HCT116 (cell line): ENCODE measurements at regions not wholly inside any gene's neighbourhood (a gene's known extent, or its start where the extent isn't known, plus 50 kb on each side); places are given as distances from the start of the nearest gene placed in this dataset.

Experiments
- ATAC-seq: fragments of 200-7000 bp; cut with Tn5 transposase; 2 replicates; pipeline ENCODE4 v1.9.1; 2020; ENCODE audit warnings: mild to moderate bottlenecking, moderate library complexity
- BruUV-seq: library from RNA; stranded (reverse); fragments of 400-500 nt; replicated peaks from 2 replicates; lab custom pipeline; 2021; lab: Mats Ljungman, UMichigan
- CTCF ChIA-PET: fragments of 300-600 bp; sonication (Branson Sonifier 250); formaldehyde crosslinking; loops from one replicate; lab custom pipeline; 2021; ENCODE audit warnings: antibody characterized with exemption; lab: Charles Lee
- POLR2A ChIA-PET: fragments of 300-600, 350-600 bp; sonication (Branson Sonifier 250); formaldehyde crosslinking; loops from one replicate; lab custom pipeline; 2021; ENCODE audit warnings: antibody characterized with exemption; lab: Charles Lee
- RAD21 ChIA-PET, 2 experiments: fragments of 300-600 bp; sonication (Branson Sonifier 250); formaldehyde crosslinking; loops; one replicate each; lab custom pipeline; 2023; ENCODE audit warnings: low total read pairs in 2 of 2; ENCODE audit not compliant: uncharacterized antibody in 2 of 2, unreplicated experiment in 2 of 2, low non-redundant PET in 1 of 2; lab: Charles Lee
- DNase-seq: peaks from one replicate; pipeline ENCODE4 v3.0.0-alpha.2; 2010; ENCODE audit warnings: low read depth, low spot score
- H2AFZ ChIP-seq: fragments of 200-600 bp; shearing (Covaris generic), sonication (generic); 2 replicates; pipeline ENCODE4 v1.6.1; 2017; ENCODE audit warnings: low read depth, mixed run types, mixed read lengths, antibody characterized with exemption, low read length; ENCODE audit not compliant: poor library complexity, severe bottlenecking
- H3K27ac ChIP-seq: 2 replicates; pipeline ENCODE4 v1.5.1; 2012; ENCODE audit warnings: low read depth, low read length
- H3K27me3 ChIP-seq: fragments of 200-600 bp; sonication (generic); 2 replicates; pipeline ENCODE4 v1.6.1; 2016; ENCODE audit warnings: mixed run types, low read length, mixed read lengths; ENCODE audit not compliant: insufficient read depth
- H3K36me3 ChIP-seq, 2 experiments: fragments of 200-500 bp in 1 of 2; fragments of 200-600 bp in 1 of 2; sonication (Bioruptor generic) in 1 of 2; sonication (generic) in 1 of 2; 2 replicates each; pipeline versions ENCODE4 v1.5.1 to v1.6.1; 2014 to 2016; ENCODE audit warnings: low read length in 2 of 2, inconsistent platforms in 1 of 2, mixed read lengths in 1 of 2, mixed run types in 1 of 2; ENCODE audit not compliant: insufficient read depth in 2 of 2, control insufficient read depth in 1 of 2
- H3K4me1 ChIP-seq, 2 experiments: fragments of 200-600 bp in 1 of 2; sonication (generic) in 1 of 2; 2 replicates each; pipeline versions ENCODE4 v1.5.1 to v1.6.1; 2012 to 2017; ENCODE audit warnings: low read length in 2 of 2, inconsistent platforms in 1 of 2, mild to moderate bottlenecking in 1 of 2, mixed read lengths in 1 of 2, mixed run types in 1 of 2, moderate library complexity in 1 of 2; ENCODE audit not compliant: insufficient read depth in 2 of 2, control insufficient read depth in 1 of 2
- H3K4me2 ChIP-seq: fragments of 200-600 bp; sonication (generic); 2 replicates; pipeline ENCODE4 v1.6.1; 2017; ENCODE audit warnings: mixed run types, low read length, mixed read lengths
- H3K4me3 ChIP-seq, 2 experiments: fragments of 200-600 bp in 1 of 2; sonication (generic) in 1 of 2; replicated peaks in 1 of 2; 2 replicates each; pipeline ENCODE4 v1.5.1; 2011 to 2016; ENCODE audit warnings: low read length in 2 of 2, control low read depth in 1 of 2, low read depth in 1 of 2, mild to moderate bottlenecking in 1 of 2, mixed read lengths in 1 of 2, mixed run types in 1 of 2
- H3K79me2 ChIP-seq: fragments of 200-600 bp; sonication (generic); 2 replicates; pipeline ENCODE4 v1.6.1; 2017; ENCODE audit warnings: mild to moderate bottlenecking, mixed run types, low read length, moderate library complexity, mixed read lengths; ENCODE audit not compliant: insufficient read depth
- H3K9ac ChIP-seq: fragments of 200-600 bp; sonication (generic); 2 replicates; pipeline ENCODE4 v1.6.1; 2016; ENCODE audit warnings: low read length, mixed read lengths
- H3K9me2 ChIP-seq: fragments of 200-600 bp; sonication (generic), shearing (Covaris generic); 2 replicates; pipeline ENCODE4 v1.6.1; 2017; ENCODE audit warnings: mixed run types, mild to moderate bottlenecking, moderate library complexity; ENCODE audit not compliant: insufficient read depth
- H3K9me3 ChIP-seq, 2 experiments: fragments of 200-500 bp in 1 of 2; fragments of 200-600 bp in 1 of 2; sonication (Bioruptor generic) in 1 of 2; sonication (generic) in 1 of 2; 2 replicates each; pipeline ENCODE4 v1.6.1; 2014 to 2017; ENCODE audit warnings: low read length in 2 of 2, mixed read lengths in 2 of 2, inconsistent platforms in 1 of 2, low read depth in 1 of 2, mild to moderate bottlenecking in 1 of 2, mixed run types in 1 of 2, moderate library complexity in 1 of 2; ENCODE audit not compliant: control insufficient read depth in 1 of 2, insufficient read depth in 1 of 2
- H4K20me1 ChIP-seq: fragments of 200-600 bp; sonication (generic), shearing (Covaris generic); 2 replicates; pipeline ENCODE4 v1.6.1; 2017; ENCODE audit warnings: mixed run types, mild to moderate bottlenecking, moderate library complexity; ENCODE audit not compliant: insufficient read depth
- ATF3 ChIP-seq: IDR thresholded peaks from 2 replicates; pipeline ENCODE4 v1.6.1; 2012
- CEBPB ChIP-seq: IDR thresholded peaks from 2 replicates; pipeline ENCODE4 v1.6.1; 2012; ENCODE audit warnings: low read depth
- ELF1 ChIP-seq: IDR thresholded peaks from 2 replicates; pipeline ENCODE4 v1.6.1; 2012; ENCODE audit warnings: low read depth, borderline replicate concordance
- EZH2 ChIP-seq: fragments of 200-600 bp; sonication (generic); IDR thresholded peaks from 2 replicates; pipeline ENCODE4 v1.6.1; 2017; ENCODE audit warnings: antibody characterized with exemption, mixed run types
- FOSL1 ChIP-seq: IDR thresholded peaks from 2 replicates; pipeline ENCODE4 v1.6.1; 2012; ENCODE audit warnings: low read depth
- JUND ChIP-seq: IDR thresholded peaks from 2 replicates; pipeline ENCODE4 v1.6.1; 2012
- MAX ChIP-seq: IDR thresholded peaks from 2 replicates; pipeline ENCODE4 v1.6.1; 2012
- RAD21 ChIP-seq: IDR thresholded peaks from 2 replicates; pipeline ENCODE4 v1.6.1; 2012; ENCODE audit warnings: low read depth, mild to moderate bottlenecking
- REST ChIP-seq: IDR thresholded peaks from 2 replicates; pipeline ENCODE4 v1.6.1; 2012; ENCODE audit warnings: low read depth
- SIN3A ChIP-seq: IDR thresholded peaks from 2 replicates; pipeline ENCODE4 v1.6.1; 2012; ENCODE audit warnings: low read depth
- SP1 ChIP-seq: IDR thresholded peaks from 2 replicates; pipeline ENCODE4 v1.6.1; 2012; ENCODE audit warnings: low read depth
- TCF7L2 ChIP-seq: IDR thresholded peaks from 2 replicates; pipeline ENCODE4 v1.7.0; 2011; ENCODE audit warnings: borderline replicate concordance, inconsistent platforms; ENCODE audit not compliant: insufficient read depth, insufficient read length; ENCODE audit errors: extremely low read depth
- YY1 ChIP-seq: IDR thresholded peaks from 2 replicates; pipeline ENCODE4 v1.6.1; 2011; ENCODE audit warnings: low read length, low read depth, moderate library complexity, mild to moderate bottlenecking; ENCODE audit not compliant: insufficient replicate concordance; ENCODE audit errors: extremely low read depth
- ZNF274 ChIP-seq: fragments of 200-500 bp; sonication (Bioruptor generic); IDR thresholded peaks from 2 replicates; pipeline ENCODE4 v1.6.1; 2014; ENCODE audit warnings: mild to moderate bottlenecking, low read depth, low read length, inconsistent platforms
- intact Hi-C: fragments of 100-400 bp; cut with micrococcal nuclease; formaldehyde crosslinking; loops from 2 replicates; pipeline ENCODE4 v1.10.0; 2022
- TF ChIP-seq, protein P1 (sequence below): IDR thresholded peaks from 2 replicates; pipeline ENCODE4 v1.6.1; 2011; ENCODE audit warnings: mild to moderate bottlenecking, low read length, moderate library complexity; ENCODE audit not compliant: insufficient replicate concordance; ENCODE audit errors: extremely low read depth

GRCh38 chr17:70535986-70536385 is 366.7 kb downstream of the KCNJ2 start:
- H3K4me3 ChIP-seq: no peak overlapping the region
- H3K9ac ChIP-seq: no peak overlapping the region
- no peaks in the 10 kb centered on the region for H3K9me3 ChIP-seq
- no peak overlapping the region for H3K27ac ChIP-seq
- ChIA-PET RAD21 (no interaction called here), POLR2A (no interaction called here), CTCF (no interaction called here)
- no peaks in the 10 kb centered on the region for H4K20me1 ChIP-seq
- H2AFZ ChIP-seq: no peak overlapping the region
- no peaks in the 10 kb centered on the region for H3K4me1 ChIP-seq
- TF ChIP-seq EZH2: no peak
- TF ChIP-seq CEBPB: no peak
- no peak for TF ChIP-seq RAD21
- no peak for TF ChIP-seq ELF1
- TF ChIP-seq SIN3A: no peak
- TF ChIP-seq TCF7L2: no peak
- H3K79me2 ChIP-seq: no peaks in the 10 kb centered on the region
- DNase-seq: no peak
- H3K9me2 ChIP-seq: no peaks in the 10 kb centered on the region
- no TSS peak for BruUV-seq
- no peaks in the 10 kb centered on the region for H3K27me3 ChIP-seq
- ATAC-seq: no peak
- no peaks in the 10 kb centered on the region; a peak in 1 of 4 replicates for H3K36me3 ChIP-seq
- no peak overlapping the region for H3K4me2 ChIP-seq
- intact Hi-C loops: no loop called here

- H3K27ac ChIP-seq: no peak overlapping the region
- H3K4me2 ChIP-seq: no peak overlapping the region
- no peaks in the 10 kb centered on the region for H3K79me2 ChIP-seq
- ChIA-PET CTCF (no interaction called here), POLR2A (no interaction called here), RAD21 (no interaction called here)
- H3K36me3 ChIP-seq: no peaks in the 10 kb centered on the region
- no peaks in the 10 kb centered on the region for H4K20me1 ChIP-seq
- no peaks in the 10 kb centered on the region for H3K4me1 ChIP-seq
- ATAC-seq (no peak), DNase-seq (no peak)
- H3K4me3 ChIP-seq: no peak overlapping the region
- no peaks in the 10 kb centered on the region for H3K9me2 ChIP-seq
- no TSS peak for BruUV-seq
- no peak overlapping the region for H3K9ac ChIP-seq
- no peaks in the 10 kb centered on the region for H3K9me3 ChIP-seq
- intact Hi-C loops: no loop called here
- H3K27me3 ChIP-seq: no peaks in the 10 kb centered on the region
- H2AFZ ChIP-seq: no peak overlapping the region
- no peak for TF ChIP-seq FOSL1
- no peak for TF ChIP-seq MAX
- TF ChIP-seq, protein P1, sequence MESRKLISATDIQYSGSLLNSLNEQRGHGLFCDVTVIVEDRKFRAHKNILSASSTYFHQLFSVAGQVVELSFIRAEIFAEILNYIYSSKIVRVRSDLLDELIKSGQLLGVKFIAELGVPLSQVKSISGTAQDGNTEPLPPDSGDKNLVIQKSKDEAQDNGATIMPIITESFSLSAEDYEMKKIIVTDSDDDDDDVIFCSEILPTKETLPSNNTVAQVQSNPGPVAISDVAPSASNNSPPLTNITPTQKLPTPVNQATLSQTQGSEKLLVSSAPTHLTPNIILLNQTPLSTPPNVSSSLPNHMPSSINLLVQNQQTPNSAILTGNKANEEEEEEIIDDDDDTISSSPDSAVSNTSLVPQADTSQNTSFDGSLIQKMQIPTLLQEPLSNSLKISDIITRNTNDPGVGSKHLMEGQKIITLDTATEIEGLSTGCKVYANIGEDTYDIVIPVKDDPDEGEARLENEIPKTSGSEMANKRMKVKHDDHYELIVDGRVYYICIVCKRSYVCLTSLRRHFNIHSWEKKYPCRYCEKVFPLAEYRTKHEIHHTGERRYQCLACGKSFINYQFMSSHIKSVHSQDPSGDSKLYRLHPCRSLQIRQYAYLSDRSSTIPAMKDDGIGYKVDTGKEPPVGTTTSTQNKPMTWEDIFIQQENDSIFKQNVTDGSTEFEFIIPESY: no peak
- TF ChIP-seq SIN3A: no peak
- TF ChIP-seq YY1: no peak
- TF ChIP-seq ZNF274: no peak
- no peak for TF ChIP-seq SP1
- no peak for TF ChIP-seq TCF7L2
- TF ChIP-seq REST: no peak
- TF ChIP-seq JUND: no peak
- no peak for TF ChIP-seq ATF3
These were observed 370.0 kb downstream of the KCNJ2 start for GRCh38 chr17:70539132-70539924.
